HG02588 (cell line): ENCODE measurements at regions not wholly inside any gene's neighbourhood (a gene's known extent, or its start where the extent isn't known, plus 50 kb on each side); places are given as distances from the start of the nearest gene placed in this dataset.

Source experiments
- ATAC-seq: cut with Tn5 transposase; IDR thresholded peaks from one replicate; pipeline ENCODE4 v1.9.1; 2021; ENCODE audit warnings: mild to moderate bottlenecking, moderate library complexity; ENCODE audit not compliant: unreplicated experiment

GRCh38 chr12:39127401-39127800 is 222.0 kb upstream of the CPNE8 start:
- ATAC-seq = no peak

- ATAC-seq = no peak
Observed at GRCh38 chr12:39125566-39125965, 220.2 kb upstream of the CPNE8 start.

- ATAC-seq = no peak
Observed at GRCh38 chr12:39124768-39125167, 219.4 kb upstream of the CPNE8 start.

- no peak for ATAC-seq
Observed at GRCh38 chr12:39123580-39124253, 218.3 kb upstream of the CPNE8 start.

- no peak for ATAC-seq
Observed at GRCh38 chr12:39122562-39123204, 217.3 kb upstream of the CPNE8 start.

GRCh38 chr12:39116861-39117260 is 211.5 kb upstream of the CPNE8 start:
- no peak for ATAC-seq

- no peak for ATAC-seq
Observed at GRCh38 chr12:39112064-39112463, 206.7 kb upstream of the CPNE8 start.

GRCh38 chr12:39105111-39105510 is 199.7 kb upstream of the CPNE8 start:
- ATAC-seq = no peak

GRCh38 chr12:39103552-39104165 is 198.3 kb upstream of the CPNE8 start:
- ATAC-seq = peak; percentile 97

GRCh38 chr12:39102474-39103209 is 197.3 kb upstream of the CPNE8 start:
- ATAC-seq = no peak

GRCh38 chr12:39095636-39096330 is 190.4 kb upstream of the CPNE8 start:
- ATAC-seq = no peak

GRCh38 chr12:39081910-39082309 is 176.5 kb upstream of the CPNE8 start:
- no peak for ATAC-seq

- ATAC-seq = no peak
Observed at GRCh38 chr12:39077226-39077625, 171.8 kb upstream of the CPNE8 start.

- ATAC-seq = no peak
Observed at GRCh38 chr12:39074063-39074462, 168.7 kb upstream of the CPNE8 start.

GRCh38 chr12:39072658-39073057 is 167.3 kb upstream of the CPNE8 start:
- no peak for ATAC-seq

- no peak for ATAC-seq
Observed at GRCh38 chr12:39071611-39072010, 166.2 kb upstream of the CPNE8 start.

- no peak for ATAC-seq
Observed at GRCh38 chr12:39070775-39071174, 165.4 kb upstream of the CPNE8 start.

- ATAC-seq = no peak
Observed at GRCh38 chr12:39065455-39065854, 160.1 kb upstream of the CPNE8 start.

GRCh38 chr12:39064708-39065107 is 159.3 kb upstream of the CPNE8 start:
- ATAC-seq = no peak

GRCh38 chr12:39062266-39062996 is 157.0 kb upstream of the CPNE8 start:
- no peak for ATAC-seq
